Kidney capillary endothelial cell (primary cell): ENCODE measurements at regions not wholly inside any gene's neighbourhood (a gene's known extent, or its start where the extent isn't known, plus 50 kb on each side); places are given as distances from the start of the nearest gene placed in this dataset.
A peak's percentile ranks its signal among the peaks of the same experiment; 100 is the strongest.

ENCODE experiments used
- DNase-seq: peaks from one replicate; pipeline ENCODE4 v3.0.0-alpha.2; 2018; ENCODE audit warnings: low spot score

DNA sequence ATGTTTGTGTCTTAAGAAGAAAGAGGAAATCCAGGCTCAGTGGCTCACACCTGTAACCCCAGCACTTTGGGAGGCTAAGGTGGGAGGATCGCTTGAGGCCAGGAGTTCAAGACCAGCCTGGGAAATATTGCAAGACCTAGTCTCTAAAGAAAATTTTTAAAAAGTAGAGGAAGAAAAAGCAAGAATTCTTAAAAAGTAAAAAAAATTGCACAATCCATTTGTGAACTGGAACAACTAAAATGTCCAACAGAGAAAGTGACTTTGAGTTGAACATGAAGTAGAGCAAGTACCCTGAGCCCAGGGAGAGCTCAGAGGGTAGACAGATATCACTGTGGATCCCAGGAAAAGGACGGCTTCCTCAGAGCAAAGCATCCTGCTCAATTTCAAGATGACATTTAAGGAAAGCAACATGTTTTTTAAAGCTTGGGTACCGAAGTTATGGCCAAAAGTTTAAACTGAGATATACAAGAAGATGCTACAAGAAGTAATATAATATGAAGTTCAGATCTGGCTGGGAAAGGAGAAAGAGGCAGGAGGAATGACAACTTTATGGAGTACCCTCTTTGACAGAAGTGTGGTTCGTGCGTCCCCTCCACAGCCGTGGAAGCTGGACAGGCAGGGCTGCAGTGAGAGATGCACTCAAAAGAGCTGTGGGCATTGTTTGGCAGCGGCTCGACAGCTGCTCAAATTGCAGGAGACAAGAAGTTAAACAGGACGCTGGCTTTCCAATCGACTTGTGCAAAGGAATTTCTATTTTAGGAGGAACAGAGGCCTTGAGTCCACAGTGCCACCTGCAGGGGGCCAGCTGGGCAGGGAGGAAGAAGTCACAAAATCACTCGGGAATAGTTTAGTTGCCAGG is 201.3 kb downstream of the JCAD start:
- DNase-seq: peak; percentile 81

DNA sequence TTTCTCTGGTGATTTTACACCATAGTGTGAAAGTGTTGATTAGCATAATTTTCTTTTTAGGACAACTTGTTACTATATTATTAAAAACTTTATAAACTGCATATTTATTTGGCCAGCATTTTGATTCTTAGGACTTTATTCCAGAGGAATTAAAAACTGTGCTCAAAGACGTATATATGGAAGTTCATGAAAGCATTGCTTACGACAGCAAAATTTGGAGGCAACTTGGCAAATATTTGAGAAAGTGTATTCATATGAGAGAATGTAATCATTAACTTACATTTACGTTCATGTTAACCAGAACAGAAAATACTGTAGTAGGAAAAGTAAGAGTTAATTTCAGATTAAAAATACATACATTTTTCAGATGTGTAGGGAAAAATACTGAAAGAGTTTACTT is 203.1 kb downstream of the JCAD start:
- DNase-seq: no peak

DNA sequence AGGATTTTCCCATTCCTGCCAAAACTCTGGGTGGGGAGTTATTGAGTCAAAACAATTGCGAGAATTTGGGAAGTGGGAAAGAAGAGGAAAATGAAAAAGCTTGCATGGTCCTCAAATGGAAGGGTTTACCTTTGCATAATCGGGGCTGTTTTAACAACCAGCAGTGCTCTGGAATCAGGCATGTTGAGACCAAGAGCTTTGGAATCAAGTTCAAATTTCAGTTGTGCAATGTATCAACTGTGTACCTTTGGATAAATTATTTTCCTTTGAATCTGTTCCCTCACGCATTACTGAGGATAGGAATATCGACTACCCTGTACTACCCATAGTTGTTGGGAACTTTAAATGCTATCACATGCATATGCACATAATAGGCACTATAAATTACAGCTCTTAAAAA is 205.5 kb downstream of the JCAD start:
- no peak for DNase-seq

DNA sequence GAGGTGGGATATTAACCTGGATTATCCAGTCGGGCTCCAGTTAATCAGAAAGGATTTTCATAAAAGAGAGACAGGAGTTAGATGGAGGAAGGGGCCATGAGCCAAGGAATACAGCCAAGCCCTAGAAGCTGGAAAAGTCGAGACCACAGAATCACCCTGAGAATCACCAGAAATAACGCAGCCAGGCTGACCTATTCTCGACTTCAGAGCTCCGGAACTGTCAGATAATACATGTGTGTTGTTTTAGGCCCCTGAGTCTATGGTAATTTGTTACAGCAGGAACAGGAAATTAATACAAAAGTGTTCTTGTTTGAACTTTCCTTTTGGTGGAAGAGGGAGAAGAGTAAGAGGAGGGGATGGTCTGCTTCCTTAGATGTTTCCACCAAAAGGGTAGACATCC is 208.1 kb downstream of the JCAD start:
- no peak for DNase-seq

DNA sequence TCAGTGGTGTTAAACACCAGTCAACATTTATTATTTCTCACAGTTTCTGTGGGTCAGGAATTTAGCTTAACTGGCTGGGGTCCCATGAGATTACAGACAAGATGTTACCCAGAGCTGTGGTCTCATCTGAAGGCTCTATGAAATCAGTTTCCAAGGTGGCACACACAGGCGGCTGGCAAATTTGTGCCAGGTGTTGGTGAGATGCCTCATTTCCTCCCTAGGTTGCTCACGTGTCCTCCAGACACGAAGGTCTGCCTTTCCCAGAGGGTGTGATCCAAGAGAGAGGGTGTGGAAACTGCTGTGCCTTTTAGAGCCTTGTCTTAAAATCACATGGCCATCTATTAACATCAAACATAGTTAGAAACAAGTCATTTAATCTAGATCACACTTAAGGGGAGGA is 209.0 kb downstream of the JCAD start:
- DNase-seq: no peak

DNA sequence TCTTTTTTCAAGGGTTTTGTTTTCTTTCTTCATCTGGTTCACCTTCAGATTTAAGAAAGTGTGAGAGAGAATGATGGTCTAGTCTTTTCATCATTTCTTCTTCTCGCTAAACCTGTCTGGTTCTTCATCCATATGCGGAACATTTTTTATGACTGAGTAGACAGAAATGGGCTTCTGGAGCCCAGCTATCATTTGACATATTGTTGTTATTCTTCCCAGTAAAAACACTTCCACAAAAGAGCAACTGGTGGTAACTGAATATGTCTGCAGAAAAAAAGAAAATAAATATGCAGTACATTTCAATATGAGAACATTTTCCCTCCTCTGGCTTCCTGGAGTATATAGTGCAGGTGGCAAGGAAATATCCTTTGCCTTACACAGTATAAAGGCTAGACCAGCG is 209.5 kb downstream of the JCAD start:
- no peak for DNase-seq

DNA sequence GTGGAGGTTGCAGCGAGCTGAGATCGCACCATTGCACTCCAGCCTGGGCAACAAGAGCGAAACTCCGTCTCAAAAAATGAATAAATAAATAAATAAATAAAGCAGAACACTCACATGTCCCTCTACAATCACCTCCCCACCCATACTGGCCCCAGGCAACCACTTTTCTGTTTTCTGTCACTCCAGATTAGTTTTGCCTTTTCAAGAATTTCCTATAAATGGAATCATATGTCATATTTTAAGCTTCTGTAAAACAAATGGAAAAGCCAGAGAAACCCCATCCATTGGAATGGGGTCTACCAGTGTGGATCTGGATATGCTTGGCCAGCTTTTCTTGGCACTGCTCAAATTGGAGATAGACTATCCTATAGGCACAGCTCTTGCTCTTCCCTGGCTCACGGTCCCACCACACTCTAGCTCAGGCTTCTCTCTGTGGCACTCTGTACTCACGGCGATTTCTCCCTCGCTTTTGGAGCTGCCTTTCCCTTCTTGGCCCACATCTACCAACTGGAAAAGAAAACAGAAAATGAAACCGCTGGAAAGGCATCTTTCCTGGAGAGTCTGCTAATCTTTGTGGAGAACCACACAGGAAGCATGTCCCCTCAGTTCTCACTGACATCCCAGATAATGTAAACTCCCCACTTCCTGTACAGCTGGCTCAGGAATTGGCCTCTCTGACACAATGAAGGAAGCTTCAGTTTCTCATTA is 210.1 kb downstream of the JCAD start:
- DNase-seq: peak; percentile 67

DNA sequence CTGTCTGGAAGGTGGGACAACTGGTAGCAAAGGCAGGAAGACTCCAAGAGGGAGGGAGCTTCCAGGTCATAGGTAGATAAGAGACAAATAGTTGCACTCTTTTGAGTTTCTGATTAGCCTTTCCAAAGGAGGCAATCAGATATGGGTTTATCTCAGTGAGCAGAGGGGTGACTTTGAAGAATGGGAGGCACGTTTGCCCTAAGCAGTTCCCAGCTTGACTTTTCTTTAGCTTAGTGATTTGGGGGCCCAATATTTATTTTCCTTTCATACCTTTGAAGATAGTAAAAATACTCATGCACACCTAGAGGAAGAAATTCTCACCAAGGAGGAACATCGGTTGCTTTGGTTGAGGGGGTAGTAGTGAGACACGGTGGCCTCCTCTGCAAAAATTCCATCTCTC is 212.1 kb upstream of the SVIL start:
- DNase-seq: no peak

DNA sequence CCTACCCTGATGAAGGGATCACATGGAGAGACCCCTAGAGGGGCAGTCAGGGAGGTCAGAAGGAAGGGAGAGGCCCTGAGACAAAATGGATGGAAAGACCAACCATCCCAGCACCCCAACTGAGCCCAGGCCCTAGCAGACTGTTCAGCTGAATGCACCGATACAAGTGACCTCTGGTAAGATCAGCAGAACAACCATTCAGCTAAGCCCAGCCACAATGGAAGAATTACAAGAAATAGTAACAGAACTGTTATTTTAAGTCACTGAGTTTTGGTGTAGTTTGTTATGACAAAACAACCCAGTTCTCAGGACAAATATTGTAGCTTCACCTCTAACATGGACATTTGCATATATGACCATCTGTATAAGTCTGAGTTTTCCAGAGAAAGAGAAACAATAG is 210.4 kb upstream of the SVIL start:
- no peak for DNase-seq

DNA sequence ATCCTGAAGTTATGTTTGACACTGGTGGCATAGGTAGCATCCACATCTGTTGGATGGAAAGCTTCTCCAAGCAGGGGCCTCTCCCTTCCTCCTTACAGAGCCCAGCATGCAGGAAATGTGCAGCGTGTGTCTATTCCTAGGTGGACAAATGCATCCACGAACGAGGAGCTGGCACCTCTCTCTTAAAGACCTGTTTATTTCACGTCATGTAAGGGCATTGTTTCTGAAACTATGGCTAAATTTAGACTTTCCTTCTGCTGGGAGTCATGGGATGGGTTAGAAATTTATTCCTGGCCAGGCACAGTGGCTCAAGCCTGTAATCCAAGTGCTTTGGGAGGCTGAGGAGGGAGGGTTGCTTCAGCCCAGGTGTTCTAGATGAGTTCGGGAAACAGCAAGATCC is 208.4 kb upstream of the SVIL start:
- DNase-seq: no peak

DNA sequence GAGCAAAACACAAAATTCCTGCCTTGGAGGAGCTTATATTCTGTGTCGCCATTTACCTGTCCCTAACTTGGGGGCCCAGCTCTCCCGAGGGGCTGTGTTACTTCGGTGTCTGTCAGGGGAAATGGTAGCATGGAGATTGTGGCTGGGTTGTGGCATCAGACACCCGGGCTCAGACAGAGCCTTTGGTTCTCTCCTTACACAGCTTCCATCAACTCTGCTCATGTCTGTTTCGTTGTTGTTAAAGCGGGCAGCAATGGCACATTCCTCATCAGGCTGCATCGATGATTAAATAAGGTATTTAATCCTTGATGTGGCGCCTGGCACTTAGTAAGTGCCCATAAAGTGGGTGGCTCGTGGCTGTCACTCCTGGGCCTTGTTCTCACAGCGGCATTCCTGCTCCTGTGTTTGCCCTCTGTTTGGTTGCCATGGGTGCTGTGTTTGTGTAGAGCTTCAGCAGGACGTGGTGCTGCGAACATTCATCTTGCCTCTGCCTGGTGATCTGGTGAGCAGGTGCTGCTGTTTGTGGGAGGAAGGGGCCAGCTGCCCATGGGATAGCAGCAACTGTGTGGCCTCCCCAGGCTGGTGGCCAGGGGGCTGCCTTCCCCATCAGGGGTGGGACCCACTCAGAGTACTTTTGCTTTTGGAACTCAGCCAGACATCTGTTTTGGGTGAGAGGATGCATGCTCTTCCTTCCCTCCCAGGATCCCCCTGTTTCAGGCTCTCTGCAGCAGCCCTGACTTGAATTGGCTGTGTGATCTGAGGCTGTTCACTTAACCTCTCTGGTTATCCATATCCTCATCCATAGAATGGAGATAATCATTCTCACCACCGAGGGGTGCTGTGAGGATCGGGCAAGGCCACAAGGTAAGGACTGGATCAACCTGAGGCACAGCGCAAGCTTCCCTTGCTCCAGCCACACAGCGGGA is 207.2 kb upstream of the SVIL start:
- no peak for DNase-seq

DNA sequence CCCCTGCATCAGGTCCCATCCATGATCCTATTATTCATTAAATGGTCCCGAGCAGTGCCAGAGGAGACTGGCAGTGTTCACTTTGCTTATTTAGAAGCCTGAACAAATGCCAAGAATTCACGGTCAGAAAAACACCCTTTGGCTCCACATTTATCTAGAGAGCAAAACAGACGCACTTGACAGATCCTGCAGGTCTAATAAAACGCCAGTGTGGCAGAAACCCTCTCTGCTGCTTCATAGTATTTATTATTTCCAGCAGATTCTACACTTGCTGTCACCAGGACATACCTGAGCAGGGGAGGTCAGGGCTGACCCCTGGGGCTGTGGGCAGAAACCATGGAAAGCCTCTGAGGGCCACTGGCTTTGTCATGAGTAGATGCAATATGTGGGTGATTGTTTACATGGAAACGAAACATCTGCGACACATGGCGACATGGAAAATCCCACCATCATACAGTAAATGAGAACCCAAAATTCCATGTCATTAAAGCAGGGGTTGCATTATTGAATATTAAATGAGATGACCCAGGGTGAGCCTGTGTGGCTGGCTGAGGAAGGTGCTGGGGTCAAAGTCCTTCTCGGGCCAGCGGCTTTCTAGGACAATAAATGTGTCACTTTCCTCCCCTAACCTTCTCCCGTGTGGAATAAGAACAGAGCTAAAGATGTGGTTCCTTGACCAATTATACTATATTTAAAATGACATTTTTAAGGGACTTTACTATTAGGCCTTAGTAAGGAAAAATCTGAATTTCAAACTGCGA is 205.9 kb upstream of the SVIL start:
- no peak for DNase-seq

DNA sequence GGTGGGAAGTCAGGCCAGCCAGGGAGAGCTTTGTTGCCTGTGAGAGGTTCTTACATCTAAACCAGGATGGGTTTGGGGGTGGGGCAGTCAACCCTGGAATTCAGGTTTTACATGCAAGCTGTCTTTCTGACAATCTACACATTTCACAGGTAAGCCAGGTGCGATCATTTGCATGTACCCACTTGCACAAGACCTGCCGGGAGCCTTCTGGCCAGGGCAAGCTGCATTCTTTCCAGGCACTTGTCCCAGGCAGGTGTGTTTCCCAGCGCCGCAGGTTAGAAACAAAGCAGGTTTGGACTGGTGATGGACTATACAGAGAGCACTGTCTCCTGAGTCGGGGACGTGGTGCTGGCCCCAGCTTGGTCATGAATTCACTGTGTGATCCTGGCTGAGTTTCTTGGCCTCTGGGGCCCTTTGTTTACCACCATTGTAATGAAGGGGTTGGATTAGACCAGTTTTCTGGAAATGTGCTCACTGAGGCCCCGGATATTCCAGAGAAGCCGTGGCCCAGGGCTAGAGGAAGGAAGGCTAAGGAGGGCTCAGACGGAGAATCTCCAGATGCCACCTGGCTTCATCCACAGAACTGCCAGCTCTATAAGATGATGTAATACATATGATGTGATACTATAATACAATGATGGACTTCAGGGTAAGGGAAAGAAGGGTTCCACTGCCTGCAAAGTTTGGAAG is 205.2 kb upstream of the SVIL start:
- DNase-seq: no peak

DNA sequence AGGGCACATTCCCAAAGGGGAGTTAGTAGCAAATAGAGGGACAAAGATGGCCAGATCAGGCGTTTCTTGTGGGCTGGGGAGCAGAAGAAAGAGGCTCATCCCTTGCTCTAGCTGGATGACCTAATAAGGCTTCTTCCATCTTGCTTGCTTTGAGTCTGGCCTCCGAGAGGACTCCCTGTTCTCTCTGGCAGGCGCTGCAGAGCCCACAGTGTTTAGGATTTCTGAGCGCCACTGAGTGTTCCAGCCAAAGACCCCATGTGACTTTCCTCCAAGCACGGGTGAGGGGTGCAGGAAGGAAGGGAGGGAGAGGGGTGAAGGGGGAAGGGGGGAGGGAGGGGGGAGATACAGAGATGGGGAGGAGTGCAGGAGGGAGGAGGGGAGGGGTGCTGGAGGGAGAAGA is 203.8 kb upstream of the SVIL start:
- no peak for DNase-seq

DNA sequence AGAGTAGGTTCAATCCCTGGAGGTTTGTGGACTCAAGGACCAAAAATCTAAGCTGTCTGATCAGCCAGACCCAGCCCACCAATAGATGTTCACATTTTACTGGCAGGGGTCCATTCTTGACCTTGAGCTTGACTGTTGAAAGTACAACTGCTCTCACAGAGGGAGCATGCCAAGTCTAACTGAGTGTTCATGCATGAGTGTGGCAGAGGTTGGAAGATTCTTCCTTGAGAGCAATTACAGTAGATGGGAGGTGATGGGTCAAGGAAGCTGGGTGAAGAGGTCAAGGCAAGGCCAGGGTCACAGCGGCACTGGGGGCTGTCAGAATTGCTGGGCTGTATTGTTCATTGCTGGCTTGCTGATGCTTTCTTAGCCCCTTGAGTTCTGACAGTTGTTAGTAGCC is 202.8 kb upstream of the SVIL start:
- DNase-seq: no peak

DNA sequence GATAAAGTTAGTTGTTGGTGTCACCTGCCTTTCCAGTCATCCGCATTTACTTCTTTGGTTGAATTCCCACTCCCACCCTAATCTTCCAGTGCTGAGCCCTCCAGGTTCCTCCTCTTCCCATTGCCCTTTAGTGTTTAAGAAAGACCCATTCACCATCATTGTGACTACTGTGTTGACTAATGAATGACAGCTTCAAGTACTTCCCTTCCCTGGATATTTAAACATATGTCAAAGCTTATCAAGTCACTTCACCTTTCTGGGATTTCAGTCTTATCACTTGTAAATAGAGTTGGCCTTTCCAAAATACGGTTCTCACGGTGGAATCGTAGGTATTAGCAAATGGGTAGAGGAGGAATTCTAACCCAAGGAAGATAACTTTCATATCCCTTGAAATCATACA is 201.6 kb upstream of the SVIL start:
- DNase-seq: no peak

DNA sequence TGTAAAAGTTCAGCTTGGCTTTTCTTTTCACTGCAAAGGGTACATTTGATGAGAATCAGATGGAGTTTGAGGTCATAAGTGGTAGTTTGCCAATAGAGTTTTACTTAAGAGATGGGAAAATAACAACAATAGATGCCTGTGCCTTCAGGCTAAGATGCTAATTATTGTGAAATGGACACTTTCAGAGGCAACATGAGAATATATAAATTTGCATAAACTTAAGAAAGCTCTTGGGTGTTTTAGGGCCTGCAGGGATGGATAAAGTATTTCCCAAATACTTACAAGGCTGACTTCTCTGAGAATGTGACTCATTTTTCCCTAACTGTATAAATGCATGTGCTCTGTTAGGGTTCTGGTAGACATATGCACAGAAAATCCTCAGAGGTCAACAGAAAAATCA is 200.3 kb upstream of the SVIL start:
- DNase-seq: no peak

DNA sequence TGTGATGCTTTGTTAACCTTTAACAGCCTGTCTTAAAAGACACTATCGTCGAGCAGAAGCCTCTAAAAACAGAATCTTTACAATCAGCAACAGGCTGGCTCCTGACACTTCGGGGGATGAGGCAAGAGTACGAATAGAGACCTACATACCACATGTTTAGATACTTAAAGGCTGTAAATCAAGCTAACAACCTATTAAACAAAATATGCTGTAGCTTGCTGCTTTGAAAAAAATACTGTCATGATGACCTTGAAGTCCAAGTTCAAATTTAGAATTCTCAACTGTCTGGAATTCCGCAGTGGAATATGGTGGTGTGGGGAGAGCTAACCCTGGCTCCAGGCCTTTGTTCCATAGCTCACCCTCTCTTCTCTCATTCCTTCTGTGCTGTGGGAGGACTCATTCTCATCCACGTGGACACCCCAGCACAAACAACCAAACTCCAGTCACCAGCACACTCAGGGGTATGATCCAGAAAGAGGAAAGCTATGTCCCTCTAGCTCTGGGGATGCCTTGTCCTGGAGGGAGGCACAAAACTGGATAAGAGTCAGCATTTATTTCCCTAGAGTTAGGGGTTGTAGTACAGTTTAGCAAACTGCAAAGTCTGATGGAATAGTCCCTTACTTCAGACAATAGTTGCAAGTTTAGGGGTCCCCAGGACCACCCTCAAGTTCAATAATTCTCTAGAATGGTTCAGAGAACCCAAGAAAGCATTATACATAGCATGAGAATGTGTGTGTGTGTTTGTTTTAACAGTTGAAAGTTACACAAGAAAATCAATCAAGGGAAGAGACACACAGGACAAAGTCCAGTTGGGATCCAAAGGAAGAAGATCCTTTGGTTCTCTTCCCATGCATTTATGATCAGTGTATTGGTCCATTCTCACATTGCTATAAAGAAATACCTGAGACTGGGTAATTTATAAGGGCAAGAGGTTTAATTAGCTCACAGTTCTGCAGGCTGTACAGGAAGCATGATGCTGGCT is 196.1 kb upstream of the SVIL start:
- DNase-seq: no peak

DNA sequence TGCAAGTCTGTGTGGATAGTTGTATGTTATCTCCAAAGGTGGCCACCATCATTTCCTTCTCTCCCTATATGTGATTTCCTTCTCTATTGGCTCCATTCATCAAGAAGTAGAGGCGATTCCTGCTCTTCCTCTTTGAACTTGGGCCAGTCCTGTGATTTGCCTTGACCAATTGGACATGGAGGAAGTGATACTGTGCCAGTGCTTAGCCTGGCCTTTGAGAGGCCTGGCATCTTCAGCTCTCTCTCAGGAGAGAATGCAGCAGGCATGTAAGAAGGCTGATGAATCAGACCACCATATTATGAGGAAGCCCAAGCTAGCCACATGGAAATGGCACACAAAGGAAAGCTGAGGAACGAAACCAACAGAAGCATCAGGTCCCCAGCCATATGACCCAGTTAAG is 195.0 kb upstream of the SVIL start:
- DNase-seq: no peak

DNA sequence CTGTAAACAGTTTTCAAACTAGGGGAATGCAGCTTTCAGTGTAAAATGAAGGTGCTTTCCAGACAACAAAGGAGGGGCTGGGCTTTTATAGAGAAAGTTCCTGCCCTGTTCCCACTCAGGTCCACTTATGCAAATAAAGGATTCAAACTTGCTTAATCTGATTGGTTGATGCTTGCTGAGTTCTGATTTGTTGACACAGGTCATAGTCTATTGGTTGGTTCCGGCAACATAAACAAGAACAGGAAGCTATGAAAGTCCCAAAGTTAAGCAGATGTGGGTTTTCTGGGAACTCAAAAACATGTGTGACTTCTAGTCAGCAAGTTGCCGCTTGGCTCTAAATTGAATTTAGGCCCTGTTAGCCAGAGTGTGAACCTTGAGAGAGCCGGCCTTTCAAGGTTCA is 194.2 kb upstream of the SVIL start:
- DNase-seq: no peak
